GM03348 (cell line): ENCODE measurements at regions not wholly inside any gene's neighbourhood (a gene's known extent, or its start where the extent isn't known, plus 50 kb on each side); places are given as distances from the start of the nearest gene placed in this dataset.
"Not testable (repeated sequence)": the region's sequence is repeated elsewhere in the genome, so short reads cannot be mapped to it uniquely, and the experiment has no call there.

Experiments used
- DNase-seq: peaks from one replicate; pipeline ENCODE4 v3.0.0; 2012; ENCODE audit warnings: low spot score

GRCh38 chr9:589723-590122, 251.8 kb upstream of the DMRT1 start:
- DNase-seq: peak; percentile 44

GRCh38 chr9:591292-591691, 250.2 kb upstream of the DMRT1 start:
- DNase-seq: no peak

GRCh38 chr9:592225-592624, 249.3 kb upstream of the DMRT1 start:
- DNase-seq: no peak

GRCh38 chr9:592733-593132, 248.8 kb upstream of the DMRT1 start:
- DNase-seq: no peak

GRCh38 chr9:593809-594208, 247.7 kb upstream of the DMRT1 start:
- no peak for DNase-seq

- DNase-seq: no peak
These were observed 244.8 kb upstream of the DMRT1 start for GRCh38 chr9:596703-597102.

GRCh38 chr9:600006-600405, 241.5 kb upstream of the DMRT1 start:
- DNase-seq: no peak

GRCh38 chr9:602716-603115, 238.8 kb upstream of the DMRT1 start:
- no peak for DNase-seq

GRCh38 chr9:603126-603525, 238.4 kb upstream of the DMRT1 start:
- DNase-seq: no peak

GRCh38 chr9:607417-607816, 234.1 kb upstream of the DMRT1 start:
- no peak for DNase-seq

- DNase-seq: peak; percentile 88
These were observed 227.6 kb upstream of the DMRT1 start for GRCh38 chr9:613771-614347.

GRCh38 chr9:614431-614830, 227.1 kb upstream of the DMRT1 start:
- DNase-seq: peak; percentile 48

- DNase-seq: no peak
These were observed 225.7 kb upstream of the DMRT1 start for GRCh38 chr9:615756-616155.

GRCh38 chr9:616694-617093, 224.8 kb upstream of the DMRT1 start:
- no peak for DNase-seq

GRCh38 chr9:617445-618085, 223.9 kb upstream of the DMRT1 start:
- no peak for DNase-seq

GRCh38 chr9:618478-618877, 223.0 kb upstream of the DMRT1 start:
- no peak for DNase-seq

- DNase-seq: no peak
These were observed 220.2 kb upstream of the DMRT1 start for GRCh38 chr9:621201-621855.

GRCh38 chr9:624935-625500, 216.5 kb upstream of the DMRT1 start:
- peak; percentile 16 for DNase-seq

- DNase-seq: no peak
These were observed 215.9 kb upstream of the DMRT1 start for GRCh38 chr9:625613-626012.

- DNase-seq: not testable (repeated sequence)
These were observed 215.4 kb upstream of the DMRT1 start for GRCh38 chr9:626114-626513.

GRCh38 chr9:626596-626995, 214.9 kb upstream of the DMRT1 start:
- DNase-seq: peak; percentile 45

GRCh38 chr9:627336-627970, 214.0 kb upstream of the DMRT1 start:
- DNase-seq: no peak

GRCh38 chr9:629146-629545, 212.4 kb upstream of the DMRT1 start:
- DNase-seq: no peak
